SU-DHL-6 (cell line): ENCODE measurements at regions not wholly inside any gene's neighbourhood (a gene's known extent, or its start where the extent isn't known, plus 50 kb on each side); places are given as distances from the start of the nearest gene placed in this dataset.

Experiments used
- H2AFZ ChIP-seq: fragments of 200-600 bp; sonication (generic); 2 replicates; pipeline ENCODE4 v1.6.1; 2014; ENCODE audit warnings: low read depth, mild to moderate bottlenecking, moderate library complexity, mixed read lengths, antibody characterized with exemption, low read length; ENCODE audit not compliant: severe bottlenecking
- H3F3A ChIP-seq: fragments of 200-600 bp; shearing (Covaris generic); 2 replicates; pipeline ENCODE4 v1.6.0; 2016; ENCODE audit warnings: antibody characterized with exemption, mild to moderate bottlenecking; ENCODE audit not compliant: insufficient read depth
- H3K27ac ChIP-seq: fragments of 200-600 bp; sonication (generic); 2 replicates; pipeline ENCODE4 v1.5.1; 2016; ENCODE audit warnings: low read depth, mild to moderate bottlenecking, low read length, moderate library complexity, mixed read lengths
- H3K27me3 ChIP-seq: fragments of 200-600 bp; sonication (generic), shearing (Covaris generic); 2 replicates; pipeline ENCODE4 v1.6.0; 2014; ENCODE audit warnings: mild to moderate bottlenecking, low read length
- H3K36me3 ChIP-seq: fragments of 200-600 bp; sonication (generic); 2 replicates; pipeline ENCODE4 v1.6.1; 2014; ENCODE audit warnings: mild to moderate bottlenecking, low read length, mixed read lengths
- H3K4me2 ChIP-seq: fragments of 300-600, 200-600 bp; shearing (Covaris generic), sonication (generic); 2 replicates; pipeline ENCODE4 v1.6.0; 2014; ENCODE audit warnings: low read length, low read depth, mild to moderate bottlenecking; ENCODE audit not compliant: poor library complexity, severe bottlenecking
- H3K4me3 ChIP-seq: fragments of 200-600 bp; sonication (generic); 2 replicates; pipeline ENCODE4 v1.5.1; 2014; ENCODE audit warnings: antibody characterized with exemption, low read length, mild to moderate bottlenecking, mixed read lengths; ENCODE audit not compliant: insufficient read depth, poor library complexity, severe bottlenecking
- H3K79me2 ChIP-seq: fragments of 200-600 bp; sonication (generic); 2 replicates; pipeline ENCODE4 v1.6.1; 2014; ENCODE audit warnings: mild to moderate bottlenecking, low read length, moderate library complexity; ENCODE audit not compliant: insufficient read depth
- H3K9ac ChIP-seq: fragments of 200-600 bp; sonication (generic); 2 replicates; pipeline ENCODE4 v1.7.0; 2014; ENCODE audit warnings: mild to moderate bottlenecking, low read length
- H3K9me2 ChIP-seq: fragments of 200-600 bp; sonication (generic); replicated peaks from 2 replicates; pipeline ENCODE4 v1.6.1; 2014; ENCODE audit warnings: low read length; ENCODE audit not compliant: insufficient read depth
- H3K9me3 ChIP-seq: fragments of 200-600 bp; sonication (generic); 2 replicates; pipeline ENCODE4 v1.6.1; 2014; ENCODE audit warnings: low read length, mixed read lengths; ENCODE audit not compliant: insufficient read depth
- H4K20me1 ChIP-seq: fragments of 200-600 bp; sonication (generic); 2 replicates; pipeline ENCODE4 v1.6.1; 2014; ENCODE audit warnings: low read depth, mild to moderate bottlenecking, antibody characterized with exemption, low read length, moderate library complexity, mixed read lengths
- EZH2phosphoT487 ChIP-seq: fragments of 200-600 bp; sonication (generic), shearing (Covaris generic); conservative IDR thresholded peaks from 2 replicates; pipeline ENCODE4 v1.6.1; 2018; ENCODE audit warnings: mild to moderate bottlenecking, antibody characterized with exemption, low read length, moderate library complexity, mixed read lengths
- TF ChIP-seq, protein P1 (sequence below): fragments of 200-600 bp; sonication (generic); IDR thresholded peaks from one replicate; pipeline ENCODE4 v1.5.1; 2017; ENCODE audit warnings: antibody characterized with exemption, mild to moderate bottlenecking, low read length, moderate library complexity; ENCODE audit not compliant: insufficient read depth, poor library complexity, severe bottlenecking

DNA sequence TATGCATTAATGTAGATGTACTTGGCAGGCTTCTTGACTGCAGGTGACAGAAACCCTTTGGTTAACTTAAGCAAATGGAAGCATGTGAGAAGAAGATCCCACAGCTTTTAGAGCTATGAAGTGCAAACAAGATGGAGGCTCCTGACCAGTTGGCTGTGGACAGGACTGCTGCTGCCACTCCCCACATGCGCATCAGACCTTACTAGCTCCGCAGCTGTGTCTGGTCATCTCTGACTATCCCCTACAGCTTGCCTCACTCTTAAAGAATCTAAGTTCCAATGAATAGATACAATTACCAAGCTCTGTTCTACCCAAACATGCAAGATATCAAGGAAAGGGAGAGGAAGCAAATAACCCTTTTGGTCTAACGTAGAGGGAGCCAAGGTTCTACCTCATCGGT lies 587.6 kb downstream of the DSC3 start:
- Histone ChIP-seq H3K27ac (no peak overlapping the region), H4K20me1 (no peaks in the 10 kb centered on the region), H3K4me2 (no peak overlapping the region), H3K9me3 (0 out of 2 replicates have a peak, but pooled peaks cover 5% of the 10 kb centered on the region), H3F3A (no peaks in the 10 kb centered on the region), H3K27me3 (no peaks in the 10 kb centered on the region), H3K9me2 (no peaks in the 10 kb centered on the region), H3K9ac (no peak overlapping the region), H2AFZ (no peak overlapping the region), H3K4me3 (no peak overlapping the region), H3K79me2 (no peaks in the 10 kb centered on the region), H3K36me3 (no peaks in the 10 kb centered on the region)
- no peak for TF ChIP-seq EZH2phosphoT487
- TF ChIP-seq, protein P1, sequence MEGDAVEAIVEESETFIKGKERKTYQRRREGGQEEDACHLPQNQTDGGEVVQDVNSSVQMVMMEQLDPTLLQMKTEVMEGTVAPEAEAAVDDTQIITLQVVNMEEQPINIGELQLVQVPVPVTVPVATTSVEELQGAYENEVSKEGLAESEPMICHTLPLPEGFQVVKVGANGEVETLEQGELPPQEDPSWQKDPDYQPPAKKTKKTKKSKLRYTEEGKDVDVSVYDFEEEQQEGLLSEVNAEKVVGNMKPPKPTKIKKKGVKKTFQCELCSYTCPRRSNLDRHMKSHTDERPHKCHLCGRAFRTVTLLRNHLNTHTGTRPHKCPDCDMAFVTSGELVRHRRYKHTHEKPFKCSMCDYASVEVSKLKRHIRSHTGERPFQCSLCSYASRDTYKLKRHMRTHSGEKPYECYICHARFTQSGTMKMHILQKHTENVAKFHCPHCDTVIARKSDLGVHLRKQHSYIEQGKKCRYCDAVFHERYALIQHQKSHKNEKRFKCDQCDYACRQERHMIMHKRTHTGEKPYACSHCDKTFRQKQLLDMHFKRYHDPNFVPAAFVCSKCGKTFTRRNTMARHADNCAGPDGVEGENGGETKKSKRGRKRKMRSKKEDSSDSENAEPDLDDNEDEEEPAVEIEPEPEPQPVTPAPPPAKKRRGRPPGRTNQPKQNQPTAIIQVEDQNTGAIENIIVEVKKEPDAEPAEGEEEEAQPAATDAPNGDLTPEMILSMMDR, result no peak

- H3K36me3 ChIP-seq, result no peaks in the 10 kb centered on the region
- H3K9me3 ChIP-seq, result 0 out of 2 replicates have a peak, but pooled peaks cover 5% of the 10 kb centered on the region
- no peaks in the 10 kb centered on the region for H4K20me1 ChIP-seq
- no peak overlapping the region for H3K9ac ChIP-seq
- no peak overlapping the region for H2AFZ ChIP-seq
- no peaks in the 10 kb centered on the region for H3K9me2 ChIP-seq
- H3K27ac ChIP-seq, result no peak overlapping the region
- H3K4me3 ChIP-seq, result no peak overlapping the region
- H3K27me3 ChIP-seq, result no peaks in the 10 kb centered on the region
- no peak overlapping the region for H3K4me2 ChIP-seq
- TF ChIP-seq, protein P1, result no peak
- no peak for TF ChIP-seq EZH2phosphoT487
- no peaks in the 10 kb centered on the region for H3K79me2 ChIP-seq
- H3F3A ChIP-seq, result no peaks in the 10 kb centered on the region
Observed at GRCh38 chr18:30451981-30452380, 590.6 kb downstream of the DSC3 start.

GRCh38 chr18:30450927-30451326 lies 591.6 kb downstream of the DSC3 start:
- no peaks in the 10 kb centered on the region for H3K9me2 ChIP-seq
- 0 out of 2 replicates have a peak, but pooled peaks cover 5% of the 10 kb centered on the region for H3K9me3 ChIP-seq
- H3K27me3 ChIP-seq, result no peaks in the 10 kb centered on the region
- H4K20me1 ChIP-seq, result no peaks in the 10 kb centered on the region
- H3K79me2 ChIP-seq, result no peaks in the 10 kb centered on the region
- H3F3A ChIP-seq, result no peaks in the 10 kb centered on the region
- H3K9ac ChIP-seq, result no peak overlapping the region
- TF ChIP-seq, protein P1, result no peak
- TF ChIP-seq EZH2phosphoT487, result no peak
- no peak overlapping the region for H2AFZ ChIP-seq
- H3K4me2 ChIP-seq, result no peak overlapping the region
- no peak overlapping the region for H3K4me3 ChIP-seq
- H3K27ac ChIP-seq, result no peak overlapping the region
- H3K36me3 ChIP-seq, result no peaks in the 10 kb centered on the region

GRCh38 chr18:30446605-30447004 lies 595.9 kb downstream of the DSC3 start:
- Histone ChIP-seq H3K79me2 (no peaks in the 10 kb centered on the region), H2AFZ (no peak overlapping the region), H3K9ac (no peak overlapping the region), H3K4me2 (no peak overlapping the region), H3K27me3 (no peaks in the 10 kb centered on the region), H4K20me1 (no peaks in the 10 kb centered on the region), H3K4me3 (no peak overlapping the region), H3K36me3 (no peaks in the 10 kb centered on the region), H3K9me3 (no peaks in the 10 kb centered on the region), H3F3A (no peaks in the 10 kb centered on the region), H3K27ac (no peak overlapping the region), H3K9me2 (no peaks in the 10 kb centered on the region)
- TF ChIP-seq EZH2phosphoT487, result no peak
- TF ChIP-seq, protein P1, result no peak
